ENCODE measurements at regions not wholly inside any gene's neighbourhood (a gene's known extent, or its start where the extent isn't known, plus 50 kb on each side); places are given as distances from the start of the nearest gene placed in this dataset.

DNA sequence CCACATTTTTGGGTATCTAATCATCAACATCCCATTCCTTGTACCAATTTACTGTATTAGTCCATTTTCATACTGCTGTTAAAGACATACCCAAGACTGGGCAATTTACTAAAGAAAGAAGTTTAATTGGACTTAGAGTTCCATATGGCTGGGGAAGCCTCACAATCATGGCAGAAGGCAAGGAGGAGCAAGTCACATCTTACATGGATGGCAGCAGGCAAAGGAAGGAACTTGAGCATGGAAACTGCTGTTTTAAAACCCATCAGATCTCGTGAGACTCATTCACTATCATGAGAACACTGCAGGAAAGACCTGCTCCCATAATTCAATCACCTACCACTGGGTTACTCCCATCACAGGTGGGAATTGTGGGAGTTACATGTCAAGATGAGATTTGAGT is 95.4 kb upstream of the SLCO6A1 start:
- no peak overlapping the region for H3K9ac ChIP-seq (ENCODE audit: low read length)
- H4K20me1 ChIP-seq (ENCODE audit: insufficient read depth) = no peaks in the 10 kb centered on the region
- H3K9me2 ChIP-seq (ENCODE audit: insufficient read depth, low read length) = no peaks in the 10 kb centered on the region
- no peaks in the 10 kb centered on the region for H3K9me3 ChIP-seq (ENCODE audit: low read length)
- H3K36me3 ChIP-seq (ENCODE audit: insufficient read depth, low read length) = no peaks in the 10 kb centered on the region
- no peaks in the 10 kb centered on the region for H3K79me2 ChIP-seq (replicated peaks; ENCODE audit: insufficient read depth, low read length)
- H3K27me3 ChIP-seq (ENCODE audit: insufficient read depth, low read depth, low read length) = no peaks in the 10 kb centered on the region
- H3K4me2 ChIP-seq (ENCODE audit: low read length) = no peak overlapping the region
- no peaks in the 10 kb centered on the region for H3F3A ChIP-seq (ENCODE audit: insufficient read depth, low read length, poor library complexity, severe bottlenecking)
- TF ChIP-seq SMC3 (conservative IDR thresholded peaks at IDR 0.05; ENCODE audit: poor library complexity) (no peak), EZH2 (IDR thresholded peaks at IDR 0.05; ENCODE audit: borderline replicate concordance, insufficient read depth, low read length, poor library complexity, severe bottlenecking) (no peak), TAF1 (IDR thresholded peaks at IDR 0.05; ENCODE audit: low read depth) (no peak), POLR2AphosphoS5 (IDR thresholded peaks at IDR 0.05) (no peak), MXI1 (conservative IDR thresholded peaks at IDR 0.05; ENCODE audit: poor library complexity, severe bottlenecking) (no peak), EP300 (conservative IDR thresholded peaks at IDR 0.05; ENCODE audit: poor library complexity, severe bottlenecking) (no peak), RAD21 (conservative IDR thresholded peaks at IDR 0.05) (no peak)
- TF ChIP-seq, protein P1, sequence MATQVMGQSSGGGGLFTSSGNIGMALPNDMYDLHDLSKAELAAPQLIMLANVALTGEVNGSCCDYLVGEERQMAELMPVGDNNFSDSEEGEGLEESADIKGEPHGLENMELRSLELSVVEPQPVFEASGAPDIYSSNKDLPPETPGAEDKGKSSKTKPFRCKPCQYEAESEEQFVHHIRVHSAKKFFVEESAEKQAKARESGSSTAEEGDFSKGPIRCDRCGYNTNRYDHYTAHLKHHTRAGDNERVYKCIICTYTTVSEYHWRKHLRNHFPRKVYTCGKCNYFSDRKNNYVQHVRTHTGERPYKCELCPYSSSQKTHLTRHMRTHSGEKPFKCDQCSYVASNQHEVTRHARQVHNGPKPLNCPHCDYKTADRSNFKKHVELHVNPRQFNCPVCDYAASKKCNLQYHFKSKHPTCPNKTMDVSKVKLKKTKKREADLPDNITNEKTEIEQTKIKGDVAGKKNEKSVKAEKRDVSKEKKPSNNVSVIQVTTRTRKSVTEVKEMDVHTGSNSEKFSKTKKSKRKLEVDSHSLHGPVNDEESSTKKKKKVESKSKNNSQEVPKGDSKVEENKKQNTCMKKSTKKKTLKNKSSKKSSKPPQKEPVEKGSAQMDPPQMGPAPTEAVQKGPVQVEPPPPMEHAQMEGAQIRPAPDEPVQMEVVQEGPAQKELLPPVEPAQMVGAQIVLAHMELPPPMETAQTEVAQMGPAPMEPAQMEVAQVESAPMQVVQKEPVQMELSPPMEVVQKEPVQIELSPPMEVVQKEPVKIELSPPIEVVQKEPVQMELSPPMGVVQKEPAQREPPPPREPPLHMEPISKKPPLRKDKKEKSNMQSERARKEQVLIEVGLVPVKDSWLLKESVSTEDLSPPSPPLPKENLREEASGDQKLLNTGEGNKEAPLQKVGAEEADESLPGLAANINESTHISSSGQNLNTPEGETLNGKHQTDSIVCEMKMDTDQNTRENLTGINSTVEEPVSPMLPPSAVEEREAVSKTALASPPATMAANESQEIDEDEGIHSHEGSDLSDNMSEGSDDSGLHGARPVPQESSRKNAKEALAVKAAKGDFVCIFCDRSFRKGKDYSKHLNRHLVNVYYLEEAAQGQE (IDR thresholded peaks at IDR 0.05; ENCODE audit: borderline replicate concordance) = no peak
- TF ChIP-seq, protein P2, sequence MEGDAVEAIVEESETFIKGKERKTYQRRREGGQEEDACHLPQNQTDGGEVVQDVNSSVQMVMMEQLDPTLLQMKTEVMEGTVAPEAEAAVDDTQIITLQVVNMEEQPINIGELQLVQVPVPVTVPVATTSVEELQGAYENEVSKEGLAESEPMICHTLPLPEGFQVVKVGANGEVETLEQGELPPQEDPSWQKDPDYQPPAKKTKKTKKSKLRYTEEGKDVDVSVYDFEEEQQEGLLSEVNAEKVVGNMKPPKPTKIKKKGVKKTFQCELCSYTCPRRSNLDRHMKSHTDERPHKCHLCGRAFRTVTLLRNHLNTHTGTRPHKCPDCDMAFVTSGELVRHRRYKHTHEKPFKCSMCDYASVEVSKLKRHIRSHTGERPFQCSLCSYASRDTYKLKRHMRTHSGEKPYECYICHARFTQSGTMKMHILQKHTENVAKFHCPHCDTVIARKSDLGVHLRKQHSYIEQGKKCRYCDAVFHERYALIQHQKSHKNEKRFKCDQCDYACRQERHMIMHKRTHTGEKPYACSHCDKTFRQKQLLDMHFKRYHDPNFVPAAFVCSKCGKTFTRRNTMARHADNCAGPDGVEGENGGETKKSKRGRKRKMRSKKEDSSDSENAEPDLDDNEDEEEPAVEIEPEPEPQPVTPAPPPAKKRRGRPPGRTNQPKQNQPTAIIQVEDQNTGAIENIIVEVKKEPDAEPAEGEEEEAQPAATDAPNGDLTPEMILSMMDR (IDR thresholded peaks at IDR 0.05; ENCODE audit: poor library complexity, severe bottlenecking) = no peak
- H3K4me3 ChIP-seq (ENCODE audit: low read length) = no peak overlapping the region
- no peak overlapping the region for H2AFZ ChIP-seq (ENCODE audit: low read depth, low read length)
- no peak overlapping the region for H3K27ac ChIP-seq (ENCODE audit: low read length)

DNA sequence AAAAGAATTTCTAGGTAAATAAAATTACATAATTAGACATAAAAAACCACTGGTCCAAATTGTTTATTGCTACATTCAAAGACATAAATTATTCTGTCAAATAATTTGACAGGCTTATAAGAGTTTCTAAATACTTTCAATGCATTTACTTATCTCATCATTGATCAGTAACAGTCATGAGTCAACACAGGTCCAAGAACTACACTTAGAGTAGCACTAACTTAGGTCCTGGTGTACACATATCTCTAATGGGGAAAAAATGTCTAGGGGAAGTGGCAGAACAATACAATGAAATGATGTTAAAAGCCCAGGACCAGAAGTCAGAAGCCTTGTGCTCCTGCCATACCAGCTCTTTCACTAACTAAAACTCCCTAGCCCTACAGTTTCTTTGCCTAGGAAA is 96.5 kb upstream of the SLCO6A1 start:
- H3K79me2 ChIP-seq (replicated peaks; ENCODE audit: insufficient read depth, low read length) = no peaks in the 10 kb centered on the region
- TF ChIP-seq RAD21 (conservative IDR thresholded peaks at IDR 0.05) (no peak), EZH2 (IDR thresholded peaks at IDR 0.05; ENCODE audit: borderline replicate concordance, insufficient read depth, low read length, poor library complexity, severe bottlenecking) (no peak), SMC3 (conservative IDR thresholded peaks at IDR 0.05; ENCODE audit: poor library complexity) (no peak), POLR2AphosphoS5 (IDR thresholded peaks at IDR 0.05) (no peak), MXI1 (conservative IDR thresholded peaks at IDR 0.05; ENCODE audit: poor library complexity, severe bottlenecking) (no peak), TAF1 (IDR thresholded peaks at IDR 0.05; ENCODE audit: low read depth) (no peak), EP300 (conservative IDR thresholded peaks at IDR 0.05; ENCODE audit: poor library complexity, severe bottlenecking) (no peak)
- TF ChIP-seq, protein P2 (IDR thresholded peaks at IDR 0.05; ENCODE audit: poor library complexity, severe bottlenecking) = no peak
- TF ChIP-seq, protein P1 (IDR thresholded peaks at IDR 0.05; ENCODE audit: borderline replicate concordance) = no peak
- H3F3A ChIP-seq (ENCODE audit: insufficient read depth, low read length, poor library complexity, severe bottlenecking) = no peaks in the 10 kb centered on the region
- no peaks in the 10 kb centered on the region for H3K27me3 ChIP-seq (ENCODE audit: insufficient read depth, low read depth, low read length)
- H3K36me3 ChIP-seq (ENCODE audit: insufficient read depth, low read length) = no peaks in the 10 kb centered on the region
- H3K9ac ChIP-seq (ENCODE audit: low read length) = no peak overlapping the region
- H4K20me1 ChIP-seq (ENCODE audit: insufficient read depth) = no peaks in the 10 kb centered on the region
- H3K9me3 ChIP-seq (ENCODE audit: low read length) = no peaks in the 10 kb centered on the region
- H3K4me3 ChIP-seq (ENCODE audit: low read length) = no peak overlapping the region
- H3K27ac ChIP-seq (ENCODE audit: low read length) = no peak overlapping the region
- no peak overlapping the region for H2AFZ ChIP-seq (ENCODE audit: low read depth, low read length)
- no peaks in the 10 kb centered on the region for H3K9me2 ChIP-seq (ENCODE audit: insufficient read depth, low read length)
- H3K4me2 ChIP-seq (ENCODE audit: low read length) = no peak overlapping the region
